Fibroblast of villous mesenchyme (primary cell): ENCODE measurements at regions not wholly inside any gene's neighbourhood (a gene's known extent, or its start where the extent isn't known, plus 50 kb on each side); places are given as distances from the start of the nearest gene placed in this dataset.

Experiments
- DNase-seq: peaks from one replicate; pipeline ENCODE4 v3.0.0-alpha.2; 2010; ENCODE audit warnings: low read depth
- H3K4me3 ChIP-seq: 2 replicates; pipeline ENCODE4 v1.5.1; 2011; ENCODE audit warnings: low read depth, mild to moderate bottlenecking, low read length
- CTCF ChIP-seq: IDR thresholded peaks from 2 replicates; pipeline ENCODE4 v1.5.1; 2012; ENCODE audit warnings: low read depth, mild to moderate bottlenecking, low read length; ENCODE audit not compliant: insufficient read depth

- H3K4me3 ChIP-seq = no peak overlapping the region
- TF ChIP-seq CTCF = no peak
- no peak for DNase-seq
These were observed 490.9 kb downstream of the TMEM182 start for GRCh38 chr2:103252781-103253180.

GRCh38 chr2:103254611-103255010, 492.8 kb downstream of the TMEM182 start:
- H3K4me3 ChIP-seq = no peak overlapping the region
- no peak for DNase-seq
- TF ChIP-seq CTCF = no peak

GRCh38 chr2:103264058-103264768, 502.4 kb downstream of the TMEM182 start:
- no peak for DNase-seq
- no peak overlapping the region for H3K4me3 ChIP-seq
- TF ChIP-seq CTCF = no peak

- DNase-seq = no peak
- no peak for TF ChIP-seq CTCF
- H3K4me3 ChIP-seq = no peak overlapping the region
These were observed 503.7 kb downstream of the TMEM182 start for GRCh38 chr2:103265521-103265920.

- no peak for TF ChIP-seq CTCF
- DNase-seq = no peak
- H3K4me3 ChIP-seq = no peak overlapping the region
These were observed 507.1 kb downstream of the TMEM182 start for GRCh38 chr2:103268841-103269498.

- DNase-seq = no peak
- TF ChIP-seq CTCF = no peak
- no peak overlapping the region for H3K4me3 ChIP-seq
These were observed 515.0 kb downstream of the TMEM182 start for GRCh38 chr2:103276869-103277268.
